HepG2 (cell line): ENCODE measurements at regions not wholly inside any gene's neighbourhood (a gene's known extent, or its start where the extent isn't known, plus 50 kb on each side); places are given as distances from the start of the nearest gene placed in this dataset.
"Not testable (repeated sequence)": the region's sequence is repeated elsewhere in the genome, so short reads cannot be mapped to it uniquely, and the experiment has no call there.

Source experiments
- ATAC-seq: fragments of 200-7000 bp; cut with Tn5 transposase; 3 replicates; pipeline ENCODE4 v1.9.1; 2020; ENCODE audit warnings: mild to moderate bottlenecking, moderate library complexity
- BruUV-seq: library from RNA; stranded (reverse); fragments of 400-500 nt; replicated peaks from 2 replicates; lab custom pipeline; 2021; lab: Mats Ljungman, UMichigan
- CTCF ChIA-PET: fragments of 300-600 bp; formaldehyde crosslinking; extraction: SDS; loops from one replicate; lab custom pipeline; 2021; ENCODE audit warnings: low total read pairs, inconsistent platforms, low intra/inter-chr PET ratio; lab: Yijun Ruan, JAX
- POLR2A ChIA-PET: fragments of 350-600 bp; sonication (Branson Sonifier 250); formaldehyde crosslinking; loops from one replicate; lab custom pipeline; 2020; ENCODE audit warnings: antibody characterized with exemption, inconsistent platforms; lab: Yijun Ruan, JAX
- DNase-seq: peaks from one replicate; pipeline ENCODE4 v3.0.0-alpha.2; 2015; ENCODE audit warnings: low spot score
- FAIRE-seq: peaks from 3 replicates; lab custom pipeline; 2011; peaks lifted over from hg19 to GRCh38; lab: Jason Lieb, UNC
- H2AFZ ChIP-seq: one replicate; pipeline ENCODE4 v1.6.1; 2011; ENCODE audit warnings: low read length, inconsistent platforms
- H3K27ac ChIP-seq: fragments of 300-600 bp; 3 replicates; pipeline ENCODE4 v1.8.0; 2011; ENCODE audit warnings: mixed run types, mild to moderate bottlenecking, mixed read lengths, low read length, inconsistent platforms; ENCODE audit not compliant: insufficient read depth; ENCODE audit errors: extremely low read length
- H3K27me3 ChIP-seq, 2 experiments: fragments of 200-600 bp in 1 of 2; 2 replicates in 1 of 2; 3 replicates in 1 of 2; pipeline versions ENCODE4 v1.6.0 to v1.8.0; 2011; ENCODE audit warnings: low read length in 2 of 2, mild to moderate bottlenecking in 2 of 2, moderate library complexity in 2 of 2, inconsistent platforms in 1 of 2; ENCODE audit not compliant: insufficient read depth in 2 of 2, control insufficient read depth in 1 of 2
- H3K36me3 ChIP-seq, 2 experiments: fragments of 200-600 bp in 1 of 2; replicated peaks in 1 of 2; 2 replicates in 1 of 2; 3 replicates in 1 of 2; pipeline versions ENCODE4 v1.5.1 to v1.8.0; 2011; ENCODE audit warnings: low read length in 2 of 2, inconsistent platforms in 1 of 2; ENCODE audit not compliant: insufficient read depth in 2 of 2, control insufficient read depth in 1 of 2
- H3K4me1 ChIP-seq: 2 replicates; pipeline ENCODE4 v1.5.1; 2012; ENCODE audit warnings: low read length, inconsistent platforms; ENCODE audit not compliant: insufficient read depth
- H3K4me2 ChIP-seq: 2 replicates; pipeline ENCODE4 v1.6.0; 2011; ENCODE audit warnings: low read depth, low read length, inconsistent platforms
- H3K4me3 ChIP-seq, 3 experiments: fragments of 200-600 bp in 1 of 3; sonication (generic), shearing (Covaris generic) in 1 of 3; replicated peaks in 1 of 3; 2 replicates each; pipeline ENCODE4 v1.5.1; 2011 to 2016; ENCODE audit warnings: low read length in 3 of 3, inconsistent platforms in 2 of 3, low read depth in 2 of 3, mild to moderate bottlenecking in 2 of 3, control low read depth in 1 of 3, mixed read lengths in 1 of 3; ENCODE audit not compliant: insufficient read depth in 1 of 3
- H3K79me2 ChIP-seq: one replicate; pipeline ENCODE4 v1.6.1; 2011; ENCODE audit warnings: low read length, inconsistent platforms; ENCODE audit not compliant: insufficient read depth
- H3K9ac ChIP-seq: 2 replicates; pipeline ENCODE4 v1.6.0; 2011; ENCODE audit warnings: mild to moderate bottlenecking, low read depth, low read length, inconsistent platforms; ENCODE audit not compliant: insufficient read depth
- H3K9me3 ChIP-seq: 2 replicates; pipeline ENCODE4 v1.5.1; 2012; ENCODE audit warnings: mild to moderate bottlenecking, low read length
- H4K20me1 ChIP-seq: 2 replicates; pipeline ENCODE4 v1.6.0; 2011; ENCODE audit warnings: inconsistent platforms, mild to moderate bottlenecking, low read length, moderate library complexity; ENCODE audit not compliant: insufficient read depth
- CTCF ChIP-seq: sonication (generic); formaldehyde crosslinking; IDR thresholded peaks from 2 replicates; pipeline ENCODE4 v1.5.0; 2020; ENCODE audit warnings: mild to moderate bottlenecking, missing genetic modification reagents, moderate library complexity
- WGBS: methylation state at CpG from one replicate; pipeline ENCODE4 v1.1.6; 2017; ENCODE audit warnings: low lambda C conversion rate; 5-methylcytosine and 5-hydroxymethylcytosine counted together
- in situ Hi-C: cut with HindIII; loops from 2 replicates; pipeline ENCODE4 v1.10.0; 2017; ENCODE audit warnings: low pct_unique_long_range_greater_than_20kb; ENCODE audit not compliant: extremely low pct_ligation_motif_present
- intact Hi-C: fragments of 100-400 bp; cut with micrococcal nuclease; formaldehyde crosslinking; loops from one replicate; pipeline ENCODE4 v1.10.0; 2022; ENCODE audit not compliant: unreplicated experiment

GRCh38 chrX:89350024-89350423 lies 571.7 kb upstream of the TGIF2LX start:
- FAIRE-seq, H2AFZ ChIP-seq, H3K4me3 ChIP-seq, DNase-seq, H4K20me1 ChIP-seq, H3K4me2 ChIP-seq, H3K9me3 ChIP-seq, in situ Hi-C loops, H3K79me2 ChIP-seq, CTCF ChIA-PET, H3K9ac ChIP-seq, H3K27me3 ChIP-seq, BruUV-seq, intact Hi-C loops, H3K27ac ChIP-seq, POLR2A ChIA-PET, H3K4me1 ChIP-seq, H3K36me3 ChIP-seq: not testable (repeated sequence)
- TF ChIP-seq CTCF (CRISPR knock-in tag) = peak; percentile 20; the same call in 1 of the 2 replicates
- peak; percentile 84 for ATAC-seq
- WGBS = 0% methylated on average over 5 of the region's 10 CpGs

GRCh38 chrX:89369904-89370303 lies 551.8 kb upstream of the TGIF2LX start:
- H3K4me1 ChIP-seq, DNase-seq, H3K27me3 ChIP-seq, ATAC-seq, H3K4me2 ChIP-seq, H3K4me3 ChIP-seq, FAIRE-seq, H3K27ac ChIP-seq, CTCF ChIA-PET, H3K9ac ChIP-seq, H3K9me3 ChIP-seq, intact Hi-C loops, H3K36me3 ChIP-seq, in situ Hi-C loops, H3K79me2 ChIP-seq, POLR2A ChIA-PET, H4K20me1 ChIP-seq, H2AFZ ChIP-seq, BruUV-seq: not testable (repeated sequence)
- 0% methylated on average over 2 of the region's 2 CpGs for WGBS

- CTCF ChIA-PET, H3K9me3 ChIP-seq, ATAC-seq, H3K27ac ChIP-seq, BruUV-seq, H3K4me2 ChIP-seq, H2AFZ ChIP-seq, H3K79me2 ChIP-seq, H3K4me3 ChIP-seq, H3K4me1 ChIP-seq, FAIRE-seq, intact Hi-C loops, H3K36me3 ChIP-seq, H3K9ac ChIP-seq, H4K20me1 ChIP-seq, H3K27me3 ChIP-seq, DNase-seq, POLR2A ChIA-PET, in situ Hi-C loops: not testable (repeated sequence)
- 7% methylated on average over 2 of the region's 3 CpGs for WGBS
Measured at GRCh38 chrX:89393004-89393403, 528.7 kb upstream of the TGIF2LX start.

GRCh38 chrX:89402818-89403217 lies 518.9 kb upstream of the TGIF2LX start:
- H2AFZ ChIP-seq, POLR2A ChIA-PET, CTCF ChIA-PET, H3K9me3 ChIP-seq, H4K20me1 ChIP-seq, H3K9ac ChIP-seq, BruUV-seq, H3K27me3 ChIP-seq, in situ Hi-C loops, DNase-seq, H3K36me3 ChIP-seq, H3K4me3 ChIP-seq, H3K27ac ChIP-seq, ATAC-seq, H3K4me2 ChIP-seq, H3K79me2 ChIP-seq, intact Hi-C loops, FAIRE-seq, H3K4me1 ChIP-seq: not testable (repeated sequence)
